ENCODE measurements at regions not wholly inside any gene's neighbourhood (a gene's known extent, or its start where the extent isn't known, plus 50 kb on each side); places are given as distances from the start of the nearest gene placed in this dataset.

DNA sequence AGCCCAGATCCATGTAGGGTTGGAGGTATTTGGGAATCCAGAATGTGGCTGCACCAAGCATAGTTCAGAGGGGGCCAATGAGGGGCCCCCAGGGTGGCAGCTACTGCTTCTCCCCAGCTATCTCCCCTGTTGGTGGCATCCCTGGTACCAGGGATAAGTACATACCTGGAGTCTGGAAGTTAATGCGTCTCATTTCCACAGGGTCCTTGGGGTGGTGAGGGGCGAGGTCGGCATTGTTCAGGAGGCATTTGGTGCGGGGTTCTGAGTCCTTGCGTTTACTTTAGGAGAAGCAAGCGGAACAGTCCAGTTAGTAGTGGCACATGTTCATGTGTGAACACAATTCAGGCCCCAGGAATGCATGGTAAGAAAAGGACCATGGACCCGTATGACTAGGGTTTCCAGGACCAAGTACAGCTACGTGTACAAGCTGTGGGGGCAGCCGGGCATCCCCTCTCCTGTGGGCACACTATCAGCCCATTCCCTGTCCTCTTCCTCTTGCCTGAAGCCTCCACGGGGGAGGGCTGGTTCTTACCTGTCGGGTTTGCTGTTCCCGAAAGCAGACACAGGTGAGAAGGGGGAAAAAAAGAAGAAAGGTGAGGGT lies 122.3 kb downstream of the PTPRS start:
- FAIRE-seq (no peak), ATAC-seq (no peak), DNase-seq (ENCODE audit: low spot score) (no peak)
- POLR2A ChIA-PET, result no interaction called here
- TF ChIP-seq LCORL (IDR thresholded peaks at IDR 0.05) (no peak), LCORL (CRISPR knock-in tag; IDR thresholded peaks at IDR 0.05) (no peak), U2AF1 (optimal IDR thresholded peaks at IDR 0.05; ENCODE audit: low read depth, low read length) (no peak), RBFOX2 (IDR thresholded peaks at IDR 0.05; ENCODE audit: low read depth, low read length) (no peak), ONECUT2 (CRISPR knock-in tag; IDR thresholded peaks at IDR 0.05) (no peak), MTA3 (CRISPR knock-in tag; IDR thresholded peaks at IDR 0.05) (no peak), SRY (CRISPR knock-in tag; IDR thresholded peaks at IDR 0.05) (no peak), YEATS4 (CRISPR knock-in tag; IDR thresholded peaks at IDR 0.05; ENCODE audit: borderline replicate concordance) (no peak), MAFG (CRISPR knock-in tag; IDR thresholded peaks at IDR 0.05) (no peak), GABPA (IDR thresholded peaks at IDR 0.05; ENCODE audit: low read depth, low read length) (no peak), GABPA (CRISPR knock-in tag; IDR thresholded peaks at IDR 0.05; ENCODE audit: low read depth) (no peak)
- TF ChIP-seq, protein P1, sequence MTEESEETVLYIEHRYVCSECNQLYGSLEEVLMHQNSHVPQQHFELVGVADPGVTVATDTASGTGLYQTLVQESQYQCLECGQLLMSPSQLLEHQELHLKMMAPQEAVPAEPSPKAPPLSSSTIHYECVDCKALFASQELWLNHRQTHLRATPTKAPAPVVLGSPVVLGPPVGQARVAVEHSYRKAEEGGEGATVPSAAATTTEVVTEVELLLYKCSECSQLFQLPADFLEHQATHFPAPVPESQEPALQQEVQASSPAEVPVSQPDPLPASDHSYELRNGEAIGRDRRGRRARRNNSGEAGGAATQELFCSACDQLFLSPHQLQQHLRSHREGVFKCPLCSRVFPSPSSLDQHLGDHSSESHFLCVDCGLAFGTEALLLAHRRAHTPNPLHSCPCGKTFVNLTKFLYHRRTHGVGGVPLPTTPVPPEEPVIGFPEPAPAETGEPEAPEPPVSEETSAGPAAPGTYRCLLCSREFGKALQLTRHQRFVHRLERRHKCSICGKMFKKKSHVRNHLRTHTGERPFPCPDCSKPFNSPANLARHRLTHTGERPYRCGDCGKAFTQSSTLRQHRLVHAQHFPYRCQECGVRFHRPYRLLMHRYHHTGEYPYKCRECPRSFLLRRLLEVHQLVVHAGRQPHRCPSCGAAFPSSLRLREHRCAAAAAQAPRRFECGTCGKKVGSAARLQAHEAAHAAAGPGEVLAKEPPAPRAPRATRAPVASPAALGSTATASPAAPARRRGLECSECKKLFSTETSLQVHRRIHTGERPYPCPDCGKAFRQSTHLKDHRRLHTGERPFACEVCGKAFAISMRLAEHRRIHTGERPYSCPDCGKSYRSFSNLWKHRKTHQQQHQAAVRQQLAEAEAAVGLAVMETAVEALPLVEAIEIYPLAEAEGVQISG (CRISPR knock-in tag; IDR thresholded peaks at IDR 0.05), result no peak
- H3K27ac ChIP-seq (ENCODE audit: extremely low read length, insufficient read depth, low read length), result no peak overlapping the region
- WGBS (ENCODE audit: low lambda C conversion rate), result 91% methylated on average over 9 of the region's 12 CpGs
- H3K4me2 ChIP-seq (ENCODE audit: low read depth, low read length), result no peak overlapping the region
- no peaks in the 10 kb centered on the region for H3K4me1 ChIP-seq (ENCODE audit: insufficient read depth, low read length)
- H3K36me3 ChIP-seq (replicated peaks in 1 of 2; ENCODE audit: control insufficient read depth in 1 of 2, insufficient read depth in 2 of 2, low read length in 2 of 2), result peaks cover 15 to 62% of the 10 kb centered on the region in 2 experiments
- H2AFZ ChIP-seq (ENCODE audit: low read length), result no peak overlapping the region
- in situ Hi-C loops (cut with HindIII; ENCODE audit: extremely low pct_ligation_motif_present, low pct_unique_long_range_greater_than_20kb), result no loop called here
- H3K9ac ChIP-seq (ENCODE audit: insufficient read depth, low read depth, low read length), result no peak overlapping the region
- H3K27me3 ChIP-seq (ENCODE audit: control insufficient read depth in 1 of 2, insufficient read depth in 2 of 2, low read length in 2 of 2), result no peaks in the 10 kb centered on the region
- no TSS peak for BruUV-seq (replicated peaks)
- H3K9me3 ChIP-seq (ENCODE audit: low read length), result no peaks in the 10 kb centered on the region
- CTCF ChIA-PET (ENCODE audit: low intra/inter-chr PET ratio, low total read pairs), result no interaction called here
- H3K79me2 ChIP-seq (ENCODE audit: insufficient read depth, low read length), result no peaks in the 10 kb centered on the region
- no peaks in the 10 kb centered on the region for H4K20me1 ChIP-seq (ENCODE audit: insufficient read depth, low read length)
- intact Hi-C loops (cut with micrococcal nuclease; ENCODE audit: unreplicated experiment), result no loop called here
- H3K4me3 ChIP-seq (replicated peaks in 1 of 3; ENCODE audit: insufficient read depth in 1 of 3, low read depth in 2 of 3, low read length in 3 of 3), result no peak overlapping the region

Data from HepG2 (cell line).